Fibroblast of lung (primary cell): ENCODE measurements at regions not wholly inside any gene's neighbourhood (a gene's known extent, or its start where the extent isn't known, plus 50 kb on each side); places are given as distances from the start of the nearest gene placed in this dataset.
A peak's percentile ranks its signal among the peaks of the same experiment; 100 is the strongest.

Source experiments
- DNase-seq, 2 donors: peaks; one replicate each; pipeline versions ENCODE4 v3.0.0 to v3.0.0-alpha.2; 2010; ENCODE audit warnings: low read depth in 2 of 2
- H2AFZ ChIP-seq: 2 replicates; pipeline ENCODE4 v1.5.1; 2012; ENCODE audit warnings: low read length, control low read depth, inconsistent platforms
- H3K27ac ChIP-seq: 2 replicates; pipeline ENCODE4 v1.5.1; 2011; ENCODE audit warnings: low read length, control low read depth; ENCODE audit not compliant: insufficient read depth
- H3K27me3 ChIP-seq: 2 replicates; pipeline ENCODE4 v1.5.1; 2011; ENCODE audit warnings: mild to moderate bottlenecking, low read length; ENCODE audit not compliant: control insufficient read depth, insufficient read depth
- H3K36me3 ChIP-seq: 2 replicates; pipeline ENCODE4 v1.5.1; 2011; ENCODE audit warnings: low read length; ENCODE audit not compliant: control insufficient read depth, insufficient read depth
- H3K4me1 ChIP-seq: 2 replicates; pipeline ENCODE4 v1.5.1; 2011; ENCODE audit warnings: low read length; ENCODE audit not compliant: control insufficient read depth, insufficient read depth; ENCODE audit errors: extremely low read depth
- H3K4me2 ChIP-seq: 2 replicates; pipeline ENCODE4 v1.5.1; 2011; ENCODE audit warnings: low read length, control low read depth; ENCODE audit not compliant: insufficient read depth; ENCODE audit errors: extremely low read depth
- H3K4me3 ChIP-seq, 4 experiments: fragments of 200-600 bp in 1 of 4; sonication (generic) in 1 of 4; replicated peaks in 1 of 4; 2 replicates each; pipeline ENCODE4 v1.5.1; 2011 to 2016; ENCODE audit warnings: low read length in 4 of 4, low read depth in 3 of 4, mild to moderate bottlenecking in 3 of 4, control low read depth in 2 of 4, inconsistent platforms in 1 of 4, mixed read lengths in 1 of 4; ENCODE audit not compliant: insufficient read depth in 1 of 4; ENCODE audit errors: control extremely low read depth in 1 of 4
- H3K79me2 ChIP-seq: 2 replicates; pipeline ENCODE4 v1.5.1; 2012; ENCODE audit warnings: mild to moderate bottlenecking, low read length, inconsistent platforms; ENCODE audit not compliant: control insufficient read depth, insufficient read depth
- H3K9ac ChIP-seq: 2 replicates; pipeline ENCODE4 v1.5.1; 2011; ENCODE audit warnings: mild to moderate bottlenecking, low read length, control low read depth; ENCODE audit not compliant: insufficient read depth
- H3K9me3 ChIP-seq: 2 replicates; pipeline ENCODE4 v1.5.1; 2012; ENCODE audit warnings: low read depth, low read length; ENCODE audit not compliant: control insufficient read depth, insufficient read depth
- H4K20me1 ChIP-seq: 2 replicates; pipeline ENCODE4 v1.5.1; 2011; ENCODE audit warnings: low read length; ENCODE audit not compliant: control insufficient read depth, insufficient read depth; ENCODE audit errors: extremely low read depth
- CTCF ChIP-seq, 2 donors: IDR thresholded peaks in 1 of 2; conservative IDR thresholded peaks in 1 of 2; 1 replicate in 1 of 2; 2 replicates in 1 of 2; pipeline ENCODE4 v1.5.1; 2011 to 2012; ENCODE audit warnings: low read length in 2 of 2, control low read depth in 1 of 2, inconsistent platforms in 1 of 2, low read depth in 1 of 2, mild to moderate bottlenecking in 1 of 2
- EZH2 ChIP-seq: IDR thresholded peaks from 2 replicates; pipeline ENCODE4 v1.5.1; 2012; ENCODE audit warnings: low read length, control low read depth, mild to moderate bottlenecking; ENCODE audit errors: missing control alignments

GRCh38 chr6:56771189-56771588 is 128.5 kb upstream of the DST start:
- Histone ChIP-seq H4K20me1 (peaks cover 3% of the 10 kb centered on the region), H3K4me1 (peaks cover 21% of the 10 kb centered on the region), H3K9me3 (no peaks in the 10 kb centered on the region), H3K79me2 (peaks cover 86% of the 10 kb centered on the region), H3K9ac (no peak overlapping the region), H3K27ac (no peak overlapping the region), H3K4me3 (no peak overlapping the region), H2AFZ (no peak overlapping the region), H3K27me3 (no peaks in the 10 kb centered on the region), H3K4me2 (peak overlapping the region; percentile 32), H3K36me3 (no peaks in the 10 kb centered on the region)
- no peak for DNase-seq
- TF ChIP-seq EZH2 (no peak), CTCF (conservative IDR thresholded peaks at IDR 0.05 in 1 of 2, IDR thresholded peaks at IDR 0.05 in 1 of 2; ENCODE audit: low read depth in 1 of 2, low read length in 2 of 2) (no peak)

GRCh38 chr6:56770011-56770520 is 127.4 kb upstream of the DST start:
- no peaks in the 10 kb centered on the region for H3K36me3 ChIP-seq
- no peaks in the 10 kb centered on the region for H3K9me3 ChIP-seq
- TF ChIP-seq EZH2 (no peak), CTCF (conservative IDR thresholded peaks at IDR 0.05 in 1 of 2, IDR thresholded peaks at IDR 0.05 in 1 of 2; ENCODE audit: low read depth in 1 of 2, low read length in 2 of 2) (no peak)
- H3K4me3 ChIP-seq = no peak overlapping the region
- no peak overlapping the region for H3K27ac ChIP-seq
- peak in 1 of 2 donors; percentile 50 for DNase-seq
- peaks cover 6% of the 10 kb centered on the region for H4K20me1 ChIP-seq
- H3K4me1 ChIP-seq = peaks cover 26% of the 10 kb centered on the region
- H3K79me2 ChIP-seq = peaks cover 87% of the 10 kb centered on the region
- no peak overlapping the region for H3K9ac ChIP-seq
- no peak overlapping the region for H3K4me2 ChIP-seq
- no peak overlapping the region for H2AFZ ChIP-seq
- no peaks in the 10 kb centered on the region for H3K27me3 ChIP-seq

GRCh38 chr6:56767892-56768531 is 125.3 kb upstream of the DST start:
- no peaks in the 10 kb centered on the region for H3K36me3 ChIP-seq
- TF ChIP-seq EZH2 (no peak), CTCF (conservative IDR thresholded peaks at IDR 0.05 in 1 of 2, IDR thresholded peaks at IDR 0.05 in 1 of 2; ENCODE audit: low read depth in 1 of 2, low read length in 2 of 2) (no peak)
- no peaks in the 10 kb centered on the region for H3K9me3 ChIP-seq
- DNase-seq = no peak
- H3K4me1 ChIP-seq = peaks cover 33% of the 10 kb centered on the region
- no peak overlapping the region for H3K27ac ChIP-seq
- H3K79me2 ChIP-seq = peaks cover 94% of the 10 kb centered on the region
- no peak overlapping the region for H3K4me3 ChIP-seq
- no peaks in the 10 kb centered on the region for H3K27me3 ChIP-seq
- no peak overlapping the region for H3K4me2 ChIP-seq
- H4K20me1 ChIP-seq = peaks cover 6% of the 10 kb centered on the region
- no peak overlapping the region for H2AFZ ChIP-seq
- no peak overlapping the region for H3K9ac ChIP-seq
